ENCODE measurements at regions not wholly inside any gene's neighbourhood (a gene's known extent, or its start where the extent isn't known, plus 50 kb on each side); places are given as distances from the start of the nearest gene placed in this dataset.

- Histone ChIP-seq H2AFZ (ENCODE audit: low read depth, low read length) (no peak overlapping the region), H3K9ac (ENCODE audit: low read length) (no peak overlapping the region), H3K79me2 (ENCODE audit: insufficient read depth, low read length) (no peaks in the 10 kb centered on the region), H4K20me1 (ENCODE audit: insufficient read depth, low read length) (no peaks in the 10 kb centered on the region), H3K4me3 (ENCODE audit: insufficient read depth, low read depth, low read length) (no peak overlapping the region), H3K9me3 (ENCODE audit: insufficient read depth, low read depth, low read length) (no peaks in the 10 kb centered on the region), H3K27ac (ENCODE audit: low read depth, low read length) (no peak overlapping the region), H3K36me3 (ENCODE audit: insufficient read depth, low read length) (no peaks in the 10 kb centered on the region), H3K4me1 (ENCODE audit: insufficient read depth, low read length) (no peaks in the 10 kb centered on the region), H3K4me2 (ENCODE audit: low read length) (no peak overlapping the region), H3K27me3 (ENCODE audit: insufficient read depth, low read length) (no peaks in the 10 kb centered on the region)
- Mint-ChIP-seq H3K9me3 (ENCODE audit: unreplicated experiment) (no peaks in the 10 kb centered on the region), H3K36me3 (ENCODE audit: low read depth, unreplicated experiment) (no peaks in the 10 kb centered on the region), H3K4me3 (ENCODE audit: unreplicated experiment) (no peak overlapping the region), H3K27ac (ENCODE audit: unreplicated experiment) (no peak overlapping the region), H3K27me3 (ENCODE audit: low read depth, unreplicated experiment) (no peaks in the 10 kb centered on the region), H3K4me1 (ENCODE audit: low read depth, unreplicated experiment) (peaks cover 3% of the 10 kb centered on the region)
- peak; percentile 20 for DNase-seq (ENCODE audit: low read depth)
- TF ChIP-seq EZH2 (IDR thresholded peaks at IDR 0.05; ENCODE audit: insufficient read depth, low read length) (no peak), CTCF (IDR thresholded peaks at IDR 0.05; ENCODE audit: insufficient read depth, low read depth, low read length) (no peak)
- no peak for FAIRE-seq
Measured at GRCh38 chr6:129920103-129920798, 59.1 kb upstream of the TMEM244 start.

DNA sequence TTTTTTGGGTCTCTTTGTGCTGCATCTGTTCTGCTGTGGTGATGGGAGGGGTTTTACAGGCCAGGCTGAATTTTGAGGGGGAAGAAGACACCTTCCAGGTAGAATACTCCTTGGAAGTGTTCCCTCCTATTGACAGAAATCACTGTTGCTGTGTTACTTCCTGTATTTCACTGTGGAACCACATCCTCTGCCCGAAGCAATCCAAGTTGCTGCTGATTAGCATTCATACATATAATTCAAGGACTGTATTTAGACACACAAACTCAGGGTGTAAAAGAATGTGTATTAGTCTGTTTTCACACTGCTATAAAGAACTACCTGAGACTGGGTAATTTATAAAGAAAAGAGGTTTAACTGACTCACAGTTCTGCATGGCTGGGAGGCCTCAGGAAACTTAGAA is 50.6 kb upstream of the TMEM244 start:
- DNase-seq (ENCODE audit: low read depth) (no peak), FAIRE-seq (no peak)
- Histone ChIP-seq H2AFZ (ENCODE audit: low read depth, low read length) (no peak overlapping the region), H3K27ac (ENCODE audit: low read depth, low read length) (no peak overlapping the region), H3K4me3 (ENCODE audit: insufficient read depth, low read depth, low read length) (no peak overlapping the region), H3K79me2 (ENCODE audit: insufficient read depth, low read length) (no peaks in the 10 kb centered on the region), H3K4me2 (ENCODE audit: low read length) (no peak overlapping the region), H4K20me1 (ENCODE audit: insufficient read depth, low read length) (no peaks in the 10 kb centered on the region), H3K4me1 (ENCODE audit: insufficient read depth, low read length) (no peaks in the 10 kb centered on the region), H3K36me3 (ENCODE audit: insufficient read depth, low read length) (no peaks in the 10 kb centered on the region), H3K9ac (ENCODE audit: low read length) (no peak overlapping the region), H3K27me3 (ENCODE audit: insufficient read depth, low read length) (no peaks in the 10 kb centered on the region), H3K9me3 (ENCODE audit: insufficient read depth, low read depth, low read length) (no peaks in the 10 kb centered on the region)
- no peaks in the 10 kb centered on the region for H3K4me1 Mint-ChIP-seq (ENCODE audit: low read depth, unreplicated experiment)
- no peaks in the 10 kb centered on the region for H3K9me3 Mint-ChIP-seq (ENCODE audit: unreplicated experiment)
- H3K4me3 Mint-ChIP-seq (ENCODE audit: unreplicated experiment) = no peak overlapping the region
- no peak overlapping the region for H3K27ac Mint-ChIP-seq (ENCODE audit: unreplicated experiment)
- TF ChIP-seq EZH2 (IDR thresholded peaks at IDR 0.05; ENCODE audit: insufficient read depth, low read length) = no peak
- TF ChIP-seq CTCF (IDR thresholded peaks at IDR 0.05; ENCODE audit: insufficient read depth, low read depth, low read length) = no peak
- no peaks in the 10 kb centered on the region for H3K27me3 Mint-ChIP-seq (ENCODE audit: low read depth, unreplicated experiment)
- H3K36me3 Mint-ChIP-seq (ENCODE audit: low read depth, unreplicated experiment) = no peaks in the 10 kb centered on the region
